Ureter (tissue), 1 donor: ENCODE measurements at regions not wholly inside any gene's neighbourhood (a gene's known extent, or its start where the extent isn't known, plus 50 kb on each side); places are given as distances from the start of the nearest gene placed in this dataset.

Experiments
- DNase-seq: peaks from one replicate; pipeline ENCODE4 v3.0.0-alpha.2; 2020; ENCODE audit warnings: low spot score
- donor health status: DM: yes; HTN: yes; CAD: no.

- no peak for DNase-seq
These were observed 112.9 kb upstream of the TMEM18 start for GRCh38 chr2:790081-790480.

- no peak for DNase-seq
These were observed 112.3 kb upstream of the TMEM18 start for GRCh38 chr2:789529-789928.

- DNase-seq = no peak
These were observed 111.2 kb upstream of the TMEM18 start for GRCh38 chr2:788227-789032.

- no peak for DNase-seq
These were observed 107.5 kb upstream of the TMEM18 start for GRCh38 chr2:784753-785152.

- DNase-seq = no peak
These were observed 103.4 kb upstream of the TMEM18 start for GRCh38 chr2:780581-780980.

GRCh38 chr2:780002-780401, 102.8 kb upstream of the TMEM18 start:
- DNase-seq = no peak

- DNase-seq = no peak
These were observed 101.6 kb upstream of the TMEM18 start for GRCh38 chr2:778731-779350.

GRCh38 chr2:777546-777945, 100.3 kb upstream of the TMEM18 start:
- no peak for DNase-seq

GRCh38 chr2:777051-777450, 99.8 kb upstream of the TMEM18 start:
- DNase-seq = no peak

- no peak for DNase-seq
These were observed 99.3 kb upstream of the TMEM18 start for GRCh38 chr2:776487-776886.

- DNase-seq = no peak
These were observed 98.8 kb upstream of the TMEM18 start for GRCh38 chr2:776038-776437.

GRCh38 chr2:774436-774835, 97.2 kb upstream of the TMEM18 start:
- no peak for DNase-seq

GRCh38 chr2:773256-774160, 96.3 kb upstream of the TMEM18 start:
- no peak for DNase-seq

- DNase-seq = no peak
These were observed 94.3 kb upstream of the TMEM18 start for GRCh38 chr2:771538-771937.

GRCh38 chr2:770776-771175, 93.6 kb upstream of the TMEM18 start:
- DNase-seq = no peak

- no peak for DNase-seq
These were observed 92.6 kb upstream of the TMEM18 start for GRCh38 chr2:769771-770170.

GRCh38 chr2:768451-768850, 91.2 kb upstream of the TMEM18 start:
- DNase-seq = no peak

- no peak for DNase-seq
These were observed 90.7 kb upstream of the TMEM18 start for GRCh38 chr2:767944-768343.

- no peak for DNase-seq
These were observed 90.2 kb upstream of the TMEM18 start for GRCh38 chr2:767440-767839.

- no peak for DNase-seq
These were observed 89.0 kb upstream of the TMEM18 start for GRCh38 chr2:766255-766654.

- DNase-seq = no peak
These were observed 88.2 kb upstream of the TMEM18 start for GRCh38 chr2:765369-765768.

GRCh38 chr2:763766-764525, 86.7 kb upstream of the TMEM18 start:
- DNase-seq = no peak
